OCI-LY1 (cell line): ENCODE measurements at regions not wholly inside any gene's neighbourhood (a gene's known extent, or its start where the extent isn't known, plus 50 kb on each side); places are given as distances from the start of the nearest gene placed in this dataset.

Experiments
- H2AFZ ChIP-seq: fragments of 200-600 bp; sonication (generic), shearing (Covaris generic); 2 replicates; pipeline ENCODE4 v1.6.0; 2014; ENCODE audit warnings: antibody characterized with exemption, mild to moderate bottlenecking, low read length
- H3F3A ChIP-seq: fragments of 200-600 bp; sonication (generic), shearing (Covaris generic); 2 replicates; pipeline ENCODE4 v1.6.0; 2014; ENCODE audit warnings: mild to moderate bottlenecking, antibody characterized with exemption, low read length, moderate library complexity; ENCODE audit not compliant: insufficient read depth
- H3K27ac ChIP-seq: fragments of 200-600 bp; sonication (generic); 2 replicates; pipeline ENCODE4 v1.5.1; 2014; ENCODE audit warnings: low read length, mixed run types, mild to moderate bottlenecking, low read depth; ENCODE audit not compliant: poor library complexity, severe bottlenecking
- H3K27me3 ChIP-seq: fragments of 200-600 bp; sonication (generic); 2 replicates; pipeline ENCODE4 v1.6.0; 2014; ENCODE audit warnings: antibody characterized with exemption, mild to moderate bottlenecking, low read length, moderate library complexity; ENCODE audit not compliant: insufficient read depth
- H3K36me3 ChIP-seq: fragments of 200-600 bp; sonication (generic); 2 replicates; pipeline ENCODE4 v1.6.1; 2014; ENCODE audit warnings: mild to moderate bottlenecking, antibody characterized with exemption, low read length, moderate library complexity, mixed read lengths; ENCODE audit not compliant: insufficient read depth
- H3K4me1 ChIP-seq: fragments of 200-600 bp; sonication (generic); 2 replicates; pipeline ENCODE4 v1.5.1; 2014; ENCODE audit warnings: mild to moderate bottlenecking, low read length, moderate library complexity; ENCODE audit not compliant: insufficient read depth, severe bottlenecking
- H3K4me2 ChIP-seq: fragments of 200-600 bp; sonication (generic), shearing (Covaris generic); 2 replicates; pipeline ENCODE4 v1.6.1; 2014; ENCODE audit warnings: low read length
- H3K4me3 ChIP-seq: fragments of 200-600 bp; sonication (generic); 2 replicates; pipeline ENCODE4 v1.5.1; 2014; ENCODE audit warnings: low read length, low read depth, mild to moderate bottlenecking, mixed read lengths; ENCODE audit not compliant: poor library complexity, severe bottlenecking
- H3K79me2 ChIP-seq: fragments of 200-600 bp; shearing (Covaris generic); 2 replicates; pipeline ENCODE4 v1.6.1; 2016; ENCODE audit warnings: mixed run types, low read length, mixed read lengths; ENCODE audit not compliant: insufficient read depth
- H3K9ac ChIP-seq: fragments of 200-600 bp; sonication (generic), shearing (Covaris generic); 2 replicates; pipeline ENCODE4 v1.6.1; 2014; ENCODE audit warnings: mild to moderate bottlenecking, low read length, mixed read lengths
- H3K9me2 ChIP-seq: fragments of 200-600 bp; sonication (generic), shearing (Covaris generic); 2 replicates; pipeline ENCODE4 v1.6.1; 2014; ENCODE audit warnings: low read depth, mild to moderate bottlenecking, low read length, mixed read lengths
- H3K9me3 ChIP-seq: fragments of 200-600 bp; shearing (Covaris generic); 2 replicates; pipeline ENCODE4 v1.6.1; 2014; ENCODE audit warnings: low read length, mixed read lengths
- H4K20me1 ChIP-seq: fragments of 200-600 bp; sonication (generic), shearing (Covaris generic); 2 replicates; pipeline ENCODE4 v1.6.0; 2016; ENCODE audit warnings: mild to moderate bottlenecking, low read length; ENCODE audit not compliant: insufficient read depth
- CTCF ChIP-seq: fragments of 200-600 bp; sonication (generic), shearing (Covaris generic); IDR thresholded peaks from 2 replicates; pipeline ENCODE4 v1.5.1; 2017; ENCODE audit warnings: mild to moderate bottlenecking, antibody characterized with exemption, low read length, moderate library complexity, mixed read lengths
- EZH2 ChIP-seq: fragments of 200-600 bp; sonication (generic), shearing (Covaris generic); IDR thresholded peaks from 2 replicates; pipeline ENCODE4 v1.8.0; 2017; ENCODE audit warnings: borderline replicate concordance, mixed run types, mild to moderate bottlenecking, antibody characterized with exemption, low read length, moderate library complexity, mixed read lengths

- H3K9me2 ChIP-seq: no peaks in the 10 kb centered on the region
- H4K20me1 ChIP-seq: no peaks in the 10 kb centered on the region
- H3K9me3 ChIP-seq: no peaks in the 10 kb centered on the region
- H3K36me3 ChIP-seq: no peaks in the 10 kb centered on the region
- no peak overlapping the region for H3K9ac ChIP-seq
- no peak overlapping the region for H3K27ac ChIP-seq
- no peaks in the 10 kb centered on the region for H3F3A ChIP-seq
- H3K4me2 ChIP-seq: no peak overlapping the region
- H3K4me3 ChIP-seq: no peak overlapping the region
- no peaks in the 10 kb centered on the region for H3K4me1 ChIP-seq
- no peak overlapping the region for H2AFZ ChIP-seq
- TF ChIP-seq CTCF (no peak), EZH2 (no peak)
- no peaks in the 10 kb centered on the region for H3K79me2 ChIP-seq
- H3K27me3 ChIP-seq: no peaks in the 10 kb centered on the region
These were observed 1064.3 kb upstream of the CDH2 start for GRCh38 chr18:29241199-29241598.

DNA sequence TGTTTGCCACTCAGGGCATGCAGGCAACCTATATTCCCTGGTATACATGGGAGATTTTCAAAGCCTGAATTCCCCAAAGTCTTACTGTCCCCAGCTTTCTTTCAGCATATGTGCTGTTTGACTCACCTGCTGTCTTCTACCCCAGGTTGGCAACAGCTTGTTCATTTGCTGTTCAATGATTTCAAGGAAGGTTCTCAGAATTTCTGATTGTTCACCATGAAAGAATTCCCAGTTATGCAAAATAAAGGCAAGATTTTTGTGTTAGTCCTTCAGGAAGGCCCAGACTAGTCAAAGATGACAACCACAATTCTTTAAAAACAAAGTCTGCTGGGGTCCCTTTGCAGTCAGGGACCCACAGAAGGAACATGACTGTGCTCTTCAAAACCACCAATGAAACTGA is 1057.8 kb upstream of the CDH2 start:
- H3K4me2 ChIP-seq: no peak overlapping the region
- H3K9me2 ChIP-seq: no peaks in the 10 kb centered on the region
- H3K4me1 ChIP-seq: no peaks in the 10 kb centered on the region
- H2AFZ ChIP-seq: no peak overlapping the region
- no peaks in the 10 kb centered on the region for H3K9me3 ChIP-seq
- TF ChIP-seq CTCF: no peak
- TF ChIP-seq EZH2: no peak
- no peaks in the 10 kb centered on the region for H3F3A ChIP-seq
- H4K20me1 ChIP-seq: no peaks in the 10 kb centered on the region
- H3K4me3 ChIP-seq: no peak overlapping the region
- H3K79me2 ChIP-seq: no peaks in the 10 kb centered on the region
- H3K27ac ChIP-seq: no peak overlapping the region
- no peak overlapping the region for H3K9ac ChIP-seq
- no peaks in the 10 kb centered on the region for H3K27me3 ChIP-seq
- no peaks in the 10 kb centered on the region for H3K36me3 ChIP-seq

- no peak overlapping the region for H3K4me2 ChIP-seq
- H3K79me2 ChIP-seq: no peaks in the 10 kb centered on the region
- H3K9me3 ChIP-seq: no peaks in the 10 kb centered on the region
- H3F3A ChIP-seq: no peaks in the 10 kb centered on the region
- no peaks in the 10 kb centered on the region for H3K36me3 ChIP-seq
- no peak overlapping the region for H3K9ac ChIP-seq
- no peak overlapping the region for H3K27ac ChIP-seq
- H3K4me3 ChIP-seq: no peak overlapping the region
- H4K20me1 ChIP-seq: no peaks in the 10 kb centered on the region
- H3K4me1 ChIP-seq: no peaks in the 10 kb centered on the region
- TF ChIP-seq CTCF (no peak), EZH2 (no peak)
- no peak overlapping the region for H2AFZ ChIP-seq
- no peaks in the 10 kb centered on the region for H3K9me2 ChIP-seq
- H3K27me3 ChIP-seq: no peaks in the 10 kb centered on the region
These were observed 1049.3 kb upstream of the CDH2 start for GRCh38 chr18:29226213-29226612.
